Heart right ventricle (tissue), 16 donors: ENCODE measurements at regions not wholly inside any gene's neighbourhood (a gene's known extent, or its start where the extent isn't known, plus 50 kb on each side); places are given as distances from the start of the nearest gene placed in this dataset.

ENCODE experiments used
- ATAC-seq, 8 donors: fragments of 200-7000 bp; cut with Tn5 transposase; one replicate each; pipeline ENCODE4 v1.9.1; 2020; ENCODE audit warnings: mild to moderate bottlenecking in 8 of 8, moderate library complexity in 8 of 8, moderate number of reproducible peaks in 1 of 8
- DNase-seq, 2 donors: peaks; one replicate each; pipeline ENCODE4 v3.0.0-alpha.2; 2020
- H3K27ac ChIP-seq, 10 donors: fragments of 200-600 bp; sonication (generic) in 2 of 10; one replicate each; pipeline versions ENCODE4 v1.5.0 to v1.8.0; 2020 to 2022; ENCODE audit warnings: mild to moderate bottlenecking in 3 of 10
- H3K27me3 ChIP-seq, 7 donors: fragments of 200-600 bp; one replicate each; pipeline ENCODE4 v1.8.0; 2021 to 2022; ENCODE audit warnings: mild to moderate bottlenecking in 2 of 7
- H3K36me3 ChIP-seq, 9 donors: fragments of 200-600 bp; sonication (generic) in 1 of 9; one replicate each; pipeline versions ENCODE4 v1.5.0 to v1.8.0; 2020 to 2022; ENCODE audit warnings: mild to moderate bottlenecking in 2 of 9
- H3K4me1 ChIP-seq, 9 donors: fragments of 200-600 bp; sonication (generic) in 1 of 9; one replicate each; pipeline versions ENCODE4 v1.5.0 to v1.8.0; 2020 to 2022; ENCODE audit warnings: mild to moderate bottlenecking in 4 of 9
- H3K4me3 ChIP-seq, 10 donors: fragments of 200-600 bp; sonication (generic) in 2 of 10; one replicate each; pipeline versions ENCODE4 v1.5.0 to v1.8.0; 2020 to 2022; ENCODE audit warnings: mild to moderate bottlenecking in 7 of 10, moderate library complexity in 2 of 10
- H3K9me3 ChIP-seq, 11 donors: fragments of 200-600 bp in 10 of 11; sonication (generic) in 2 of 11; one replicate each; pipeline versions ENCODE4 v1.5.0 to v1.8.0; 2013 to 2022; ENCODE audit warnings: mild to moderate bottlenecking in 2 of 11, control low read depth in 1 of 11, moderate library complexity in 1 of 11
- CTCF ChIP-seq, 9 donors: fragments of 200-600 bp; sonication (generic) in 2 of 9; IDR thresholded peaks; one replicate each; pipeline versions ENCODE4 v1.5.0 to v1.8.0; 2021 to 2022; ENCODE audit warnings: antibody characterized with exemption in 9 of 9, mild to moderate bottlenecking in 5 of 9, moderate library complexity in 1 of 9
- WGBS, 2 donors: extraction: QIAGEN DNeasy Blood & Tissue Kit; methylation state at CpG; one replicate each; pipeline ENCODE4 v1.1.7; 2013; ENCODE audit warnings: inconsistent platforms in 1 of 2; 5-methylcytosine and 5-hydroxymethylcytosine counted together
- intact Hi-C, 10 donors: fragments of 100-400 bp; cut with DNase I; formaldehyde crosslinking; loops; one replicate each; pipeline versions ENCODE4 v1.11.1 to v1.14.2; 2022
- donor health status: Arrhythmogenic right ventricular cardiomyopathy.
- donor health status: ischemic (EF 13 %, LVEDD 7.1; RV severe dilation, severe dysfunction).
- donor health status: healthy with polysubstance abuse.
- donor health status: DM: no; HTN: yes; CAD: no.
- donor health status: DM: no; HTN: no; CAD: no.
- donor health status: ischemic (EF 25% LVEDD 6.9; RV normal size, moderate dysfunction).
- donor health status: ischemic (EF 25% LVEDD 5.7; RV mildly dilated, moderate dysfunction).
- donor health status: healthy.
- donor health status: DM: yes; HTN: yes; CAD: no.
- donor health status: Ischemic cardiomyopathy.
- donor health status: ischemic (EF 35%, LVEDD 5.7; RV mildly dilated, moderate dysfunction).
- donor health status: nonischemic (EF 11% LVEDD 7.7; RV severe dilation, severe dysfunction).
- donor health status: DM: yes; HTN: yes; CAD: no.
- donor health status: PGD.
- donor health status: ischemic (EF 29% LVEDD 5.4; RV normal size, mild dysfunction).
- donor health status: nonischemic (EF 23%, LVEDD 6.1; RV moderate dilation, normal function).

GRCh38 chr15:91723959-91724358, 129.5 kb upstream of the SLCO3A1 start:
- Histone ChIP-seq H3K27ac (no peak overlapping the region), H3K9me3 (peaks cover 0 to 7% (median 0%) of the 10 kb centered on the region in 11 donors), H3K4me1 (no peaks in the 10 kb centered on the region), H3K4me3 (no peak overlapping the region), H3K27me3 (peaks cover 0 to 3% (median 0%) of the 10 kb centered on the region in 7 donors), H3K36me3 (no peaks in the 10 kb centered on the region)
- no peak for TF ChIP-seq CTCF (IDR thresholded peaks at IDR 0.05)
- DNase-seq (no peak), ATAC-seq (no peak)
- 84 to 86% methylated on average over 6 of the region's 6 CpGs for WGBS, 2 donors
- intact Hi-C loops, result no loop called here

- no peak for DNase-seq
- no peak for TF ChIP-seq CTCF (IDR thresholded peaks at IDR 0.05)
- H3K27ac ChIP-seq, result no peak overlapping the region
- 87 to 91% methylated on average over 6 of the region's 6 CpGs for WGBS, 2 donors
- no peaks in the 10 kb centered on the region for H3K36me3 ChIP-seq
- H3K9me3 ChIP-seq, result peaks cover 0 to 9% (median 0%) of the 10 kb centered on the region in 11 donors
- peaks cover 0 to 8% (median 3%) of the 10 kb centered on the region in 7 donors for H3K27me3 ChIP-seq
- no peak overlapping the region for H3K4me3 ChIP-seq
- intact Hi-C loops, result no loop called here
- H3K4me1 ChIP-seq, result no peaks in the 10 kb centered on the region
- ATAC-seq, result no peak
Observed at GRCh38 chr15:91733661-91734060, 119.8 kb upstream of the SLCO3A1 start.

GRCh38 chr15:91737151-91737818, 116.2 kb upstream of the SLCO3A1 start:
- no peaks in the 10 kb centered on the region for H3K36me3 ChIP-seq
- TF ChIP-seq CTCF (IDR thresholded peaks at IDR 0.05), result no peak
- intact Hi-C loops, result no loop called here
- H3K4me3 ChIP-seq, result no peak overlapping the region
- ATAC-seq (no peak), DNase-seq (no peak)
- H3K9me3 ChIP-seq, result no peaks in the 10 kb centered on the region
- H3K27ac ChIP-seq, result no peak overlapping the region
- 69 to 75% methylated on average over 13 of the region's 13 CpGs for WGBS, 2 donors
- H3K27me3 ChIP-seq, result peaks cover 0 to 5% (median 0%) of the 10 kb centered on the region in 7 donors
- H3K4me1 ChIP-seq, result no peaks in the 10 kb centered on the region

- WGBS, 2 donors, result 83 to 84% methylated on average over 7 of the region's 7 CpGs
- H3K27me3 ChIP-seq, result peaks cover 0 to 7% (median 0%) of the 10 kb centered on the region in 7 donors
- TF ChIP-seq CTCF (IDR thresholded peaks at IDR 0.05), result no peak
- H3K9me3 ChIP-seq, result no peaks in the 10 kb centered on the region
- H3K4me1 ChIP-seq, result no peaks in the 10 kb centered on the region
- no peak overlapping the region for H3K27ac ChIP-seq
- intact Hi-C loops, result no loop called here
- H3K36me3 ChIP-seq, result no peaks in the 10 kb centered on the region
- no peak overlapping the region for H3K4me3 ChIP-seq
- no peak for DNase-seq
- no peak for ATAC-seq
Observed at GRCh38 chr15:91741986-91742385, 111.5 kb upstream of the SLCO3A1 start.
